MCF 10A (cell line): ENCODE measurements at regions not wholly inside any gene's neighbourhood (a gene's known extent, or its start where the extent isn't known, plus 50 kb on each side); places are given as distances from the start of the nearest gene placed in this dataset.

Experiments used
- BruUV-seq: library from RNA; stranded (reverse); fragments of 400-500 nt; replicated peaks from 2 replicates; lab custom pipeline; 2021; lab: Mats Ljungman, UMichigan
- CTCF ChIA-PET: fragments of 300-600 bp; sonication (Branson Sonifier 250); formaldehyde crosslinking; extraction: SDS; loops from one replicate; lab custom pipeline; 2021; ENCODE audit warnings: antibody characterized with exemption, inconsistent platforms; lab: Yijun Ruan, JAX
- POLR2A ChIA-PET: fragments of 300-600, 350-650 bp; sonication (Branson Sonifier 250); formaldehyde crosslinking; extraction: SDS; loops from one replicate; lab custom pipeline; 2020; ENCODE audit warnings: antibody characterized with exemption, inconsistent platforms; lab: Yijun Ruan, JAX
- DNase-seq: peaks from one replicate; pipeline ENCODE4 v3.0.0-alpha.2; 2018; ENCODE audit not compliant: unreplicated experiment
- H3K27ac Mint-ChIP-seq: one replicate; pipeline ENCODE4 v1.8.0; 2022; ENCODE audit warnings: mild to moderate bottlenecking, low read depth, mixed read lengths; ENCODE audit not compliant: unreplicated experiment
- H3K27me3 Mint-ChIP-seq: one replicate; pipeline ENCODE4 v1.8.0; 2022; ENCODE audit warnings: mixed read lengths; ENCODE audit not compliant: insufficient read depth, unreplicated experiment
- H3K36me3 Mint-ChIP-seq: one replicate; pipeline ENCODE4 v1.8.0; 2022; ENCODE audit warnings: mild to moderate bottlenecking, moderate library complexity, mixed read lengths; ENCODE audit not compliant: insufficient read depth, unreplicated experiment
- H3K4me1 Mint-ChIP-seq: one replicate; pipeline ENCODE4 v1.8.0; 2022; ENCODE audit warnings: mixed read lengths; ENCODE audit not compliant: insufficient read depth, unreplicated experiment
- H3K4me3 Mint-ChIP-seq: one replicate; pipeline ENCODE4 v1.8.0; 2022; ENCODE audit warnings: mild to moderate bottlenecking, moderate library complexity, mixed read lengths; ENCODE audit not compliant: unreplicated experiment
- H3K9me3 Mint-ChIP-seq: one replicate; pipeline ENCODE4 v1.8.0; 2022; ENCODE audit warnings: mixed read lengths; ENCODE audit not compliant: unreplicated experiment
- intact Hi-C: fragments of 100-400 bp; cut with micrococcal nuclease; formaldehyde crosslinking; loops from 2 replicates; pipeline ENCODE4 v1.14.1; 2022
- TF ChIP-seq, protein P1 (sequence below): fragments of 200-600 bp; IDR thresholded peaks from one replicate; pipeline ENCODE4 v1.8.0; 2022; ENCODE audit warnings: antibody characterized with exemption, mild to moderate bottlenecking; ENCODE audit not compliant: unreplicated experiment

DNA sequence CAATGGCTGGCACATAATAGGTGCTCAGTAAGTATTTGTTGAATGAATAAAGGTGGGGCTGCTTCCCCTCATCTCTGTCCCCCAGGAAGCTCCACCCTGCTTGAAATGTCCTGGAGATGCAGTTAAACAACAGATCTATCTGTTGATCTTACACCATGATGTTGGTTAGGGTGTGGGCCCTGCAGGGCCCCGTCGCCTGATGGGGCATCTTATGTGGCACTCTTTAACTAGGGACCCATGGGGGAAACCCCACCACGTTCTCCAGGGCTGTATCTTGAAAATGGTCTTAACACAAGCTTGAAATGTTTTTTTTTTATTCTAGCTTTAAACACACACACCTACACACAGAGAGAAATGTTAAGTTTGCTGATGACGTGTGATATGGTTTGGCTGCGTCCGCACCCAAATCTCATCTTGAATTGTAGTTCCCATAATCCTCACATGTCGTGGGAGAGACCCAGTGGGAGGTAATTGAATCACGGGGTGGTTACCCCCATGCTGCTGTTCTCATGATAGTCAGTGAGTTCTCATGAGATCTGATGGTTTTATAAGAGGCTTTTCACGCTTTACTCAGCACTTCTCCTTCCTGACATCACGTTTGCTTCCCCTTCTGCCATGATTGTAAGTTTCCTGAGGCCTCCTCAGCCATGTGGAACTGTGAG lies 741.7 kb downstream of the VRK1 start:
- CTCF ChIA-PET: no interaction called here
- BruUV-seq: no TSS peak
- POLR2A ChIA-PET: no interaction called here
- Mint-ChIP-seq H3K27ac (no peak overlapping the region), H3K4me3 (no peak overlapping the region), H3K9me3 (peaks cover 7% of the 10 kb centered on the region), H3K36me3 (no peaks in the 10 kb centered on the region), H3K27me3 (no peaks in the 10 kb centered on the region), H3K4me1 (no peaks in the 10 kb centered on the region)
- no peak for DNase-seq
- TF ChIP-seq, protein P1, sequence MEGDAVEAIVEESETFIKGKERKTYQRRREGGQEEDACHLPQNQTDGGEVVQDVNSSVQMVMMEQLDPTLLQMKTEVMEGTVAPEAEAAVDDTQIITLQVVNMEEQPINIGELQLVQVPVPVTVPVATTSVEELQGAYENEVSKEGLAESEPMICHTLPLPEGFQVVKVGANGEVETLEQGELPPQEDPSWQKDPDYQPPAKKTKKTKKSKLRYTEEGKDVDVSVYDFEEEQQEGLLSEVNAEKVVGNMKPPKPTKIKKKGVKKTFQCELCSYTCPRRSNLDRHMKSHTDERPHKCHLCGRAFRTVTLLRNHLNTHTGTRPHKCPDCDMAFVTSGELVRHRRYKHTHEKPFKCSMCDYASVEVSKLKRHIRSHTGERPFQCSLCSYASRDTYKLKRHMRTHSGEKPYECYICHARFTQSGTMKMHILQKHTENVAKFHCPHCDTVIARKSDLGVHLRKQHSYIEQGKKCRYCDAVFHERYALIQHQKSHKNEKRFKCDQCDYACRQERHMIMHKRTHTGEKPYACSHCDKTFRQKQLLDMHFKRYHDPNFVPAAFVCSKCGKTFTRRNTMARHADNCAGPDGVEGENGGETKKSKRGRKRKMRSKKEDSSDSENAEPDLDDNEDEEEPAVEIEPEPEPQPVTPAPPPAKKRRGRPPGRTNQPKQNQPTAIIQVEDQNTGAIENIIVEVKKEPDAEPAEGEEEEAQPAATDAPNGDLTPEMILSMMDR: no peak
- intact Hi-C loops: no loop called here

DNA sequence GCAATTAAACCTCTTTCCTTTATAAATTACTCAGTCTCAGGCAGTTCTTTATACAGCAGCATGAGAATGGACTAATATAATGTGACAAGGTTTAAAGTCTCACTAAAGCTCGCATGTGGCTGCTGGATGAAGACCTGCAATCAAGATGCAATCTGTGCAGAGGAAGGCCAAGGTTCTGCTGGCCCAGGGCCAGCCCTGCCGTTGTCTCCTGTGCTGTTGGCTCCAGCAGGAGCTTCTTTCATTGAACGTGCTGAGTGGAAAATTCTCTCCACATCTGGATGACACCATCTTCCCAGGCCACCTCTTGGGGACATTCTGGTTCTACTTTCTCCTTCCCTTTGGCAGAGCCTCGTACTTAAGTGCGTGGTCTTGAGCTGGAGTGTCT lies 742.2 kb downstream of the VRK1 start:
- Mint-ChIP-seq H3K9me3 (peaks cover 7% of the 10 kb centered on the region), H3K36me3 (no peaks in the 10 kb centered on the region), H3K27ac (no peak overlapping the region), H3K27me3 (no peaks in the 10 kb centered on the region), H3K4me1 (no peaks in the 10 kb centered on the region), H3K4me3 (no peak overlapping the region)
- BruUV-seq: no TSS peak
- POLR2A ChIA-PET: no interaction called here
- intact Hi-C loops: no loop called here
- peak; percentile 8 for DNase-seq
- CTCF ChIA-PET: interaction anchor here (0.5 kb wide), 1 partner anchor 1735 kb away, joined by 3 read pairs; no protein-coding TSS in a partner anchor
- TF ChIP-seq, protein P1: no peak

DNA sequence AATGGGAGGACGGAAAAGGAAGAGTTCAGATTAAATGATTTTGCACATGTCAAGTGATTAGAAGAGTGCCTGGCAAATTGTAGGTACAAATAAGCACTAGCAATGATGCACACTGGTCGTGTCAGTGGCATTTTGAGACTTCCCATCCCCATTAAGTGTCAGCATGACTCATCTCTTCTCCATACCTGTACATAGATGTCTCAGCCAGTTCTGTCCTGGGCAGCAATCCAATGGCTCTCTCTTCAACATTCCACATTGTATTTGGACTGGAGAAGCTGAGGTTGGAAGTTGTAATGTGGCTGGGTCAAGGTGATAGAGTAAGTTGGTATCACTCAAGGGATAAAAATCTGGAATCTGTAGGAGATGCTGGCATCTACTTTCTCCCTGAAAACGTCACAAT lies 742.7 kb downstream of the VRK1 start:
- TF ChIP-seq, protein P1: no peak
- intact Hi-C loops: no loop called here
- H3K27me3 Mint-ChIP-seq: no peaks in the 10 kb centered on the region
- no peaks in the 10 kb centered on the region for H3K36me3 Mint-ChIP-seq
- POLR2A ChIA-PET: no interaction called here
- DNase-seq: peak; percentile 60
- H3K9me3 Mint-ChIP-seq: peaks cover 7% of the 10 kb centered on the region
- no peak overlapping the region for H3K27ac Mint-ChIP-seq
- no TSS peak for BruUV-seq
- H3K4me1 Mint-ChIP-seq: no peaks in the 10 kb centered on the region
- H3K4me3 Mint-ChIP-seq: no peak overlapping the region
- CTCF ChIA-PET: interaction anchor here (0.5 kb wide), 1 partner anchor 1735 kb away, joined by 3 read pairs; no protein-coding TSS in a partner anchor

DNA sequence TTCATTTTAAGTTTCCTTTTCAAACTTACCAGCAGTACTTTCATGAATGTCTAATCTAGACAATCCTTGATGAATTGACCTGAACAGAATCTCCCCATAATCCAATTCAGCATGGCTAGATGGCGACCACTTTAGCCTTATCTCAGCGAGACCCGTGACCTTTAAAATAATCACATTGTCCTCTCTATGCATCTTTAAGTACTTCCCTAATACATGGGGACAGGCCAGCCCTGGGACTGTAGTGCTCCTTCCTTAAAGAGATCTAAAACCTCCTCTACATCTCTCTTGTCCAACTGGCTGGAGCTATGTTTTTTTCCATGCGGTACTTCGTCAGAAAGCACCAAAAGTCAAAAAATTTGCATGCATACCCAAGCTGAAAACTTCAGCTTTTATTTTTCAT lies 746.0 kb downstream of the VRK1 start:
- Mint-ChIP-seq H3K27me3 (no peaks in the 10 kb centered on the region), H3K36me3 (no peaks in the 10 kb centered on the region), H3K27ac (no peak overlapping the region), H3K9me3 (peaks cover 6% of the 10 kb centered on the region), H3K4me3 (no peak overlapping the region), H3K4me1 (no peaks in the 10 kb centered on the region)
- intact Hi-C loops: no loop called here
- POLR2A ChIA-PET: no interaction called here
- TF ChIP-seq, protein P1: no peak
- CTCF ChIA-PET: interaction anchor here (0.6 kb wide), 1 partner anchor 222 kb away, joined by 3 read pairs; no protein-coding TSS in a partner anchor
- BruUV-seq: no TSS peak
- no peak for DNase-seq
